ENCODE measurements at regions not wholly inside any gene's neighbourhood (a gene's known extent, or its start where the extent isn't known, plus 50 kb on each side); places are given as distances from the start of the nearest gene placed in this dataset.

- no peaks in the 10 kb centered on the region for H3K9me3 Mint-ChIP-seq
- H3K36me3 Mint-ChIP-seq = no peaks in the 10 kb centered on the region
- H3K27me3 Mint-ChIP-seq = peaks cover 0 to 5% of the 10 kb centered on the region in 2 donors
- ATAC-seq = no peak
- no peak overlapping the region for H3K4me3 Mint-ChIP-seq
- no peak for DNase-seq (ENCODE audit: low spot score)
- H3K4me1 Mint-ChIP-seq (ENCODE audit: low read depth in 2 of 2) = no peaks in the 10 kb centered on the region
- no peak overlapping the region for H3K27ac Mint-ChIP-seq
Measured at GRCh38 chr3:10574101-10574620, 68.8 kb upstream of the ATP2B2 start.

- ATAC-seq (no peak), DNase-seq (ENCODE audit: low spot score) (no peak)
- Mint-ChIP-seq H3K9me3 (no peaks in the 10 kb centered on the region), H3K27me3 (peaks cover 0 to 5% of the 10 kb centered on the region in 2 donors), H3K4me1 (ENCODE audit: low read depth in 2 of 2) (no peaks in the 10 kb centered on the region), H3K36me3 (no peaks in the 10 kb centered on the region), H3K27ac (no peak overlapping the region), H3K4me3 (no peak overlapping the region)
Measured at GRCh38 chr3:10575601-10576160, 70.3 kb upstream of the ATP2B2 start.

- H3K4me3 Mint-ChIP-seq = no peak overlapping the region
- H3K27me3 Mint-ChIP-seq = peaks cover 11 to 16% of the 10 kb centered on the region in 2 donors
- no peaks in the 10 kb centered on the region for H3K9me3 Mint-ChIP-seq
- H3K27ac Mint-ChIP-seq = no peak overlapping the region
- no peaks in the 10 kb centered on the region for H3K36me3 Mint-ChIP-seq
- ATAC-seq (no peak), DNase-seq (ENCODE audit: low spot score) (no peak)
- no peaks in the 10 kb centered on the region for H3K4me1 Mint-ChIP-seq (ENCODE audit: low read depth in 2 of 2)
Measured at GRCh38 chr3:10577486-10577885, 72.1 kb upstream of the ATP2B2 start.

- H3K27me3 Mint-ChIP-seq = peaks cover 13 to 34% of the 10 kb centered on the region in 2 donors
- ATAC-seq (no peak), DNase-seq (ENCODE audit: low spot score) (no peak)
- no peak overlapping the region for H3K27ac Mint-ChIP-seq
- H3K4me1 Mint-ChIP-seq (ENCODE audit: low read depth in 2 of 2) = no peaks in the 10 kb centered on the region
- H3K36me3 Mint-ChIP-seq = no peaks in the 10 kb centered on the region
- no peak overlapping the region for H3K4me3 Mint-ChIP-seq
- H3K9me3 Mint-ChIP-seq = no peaks in the 10 kb centered on the region
Measured at GRCh38 chr3:10580426-10580825, 75.0 kb upstream of the ATP2B2 start.

- ATAC-seq = no peak
Measured at GRCh38 chr3:10581251-10581650, 75.9 kb upstream of the ATP2B2 start.

GRCh38 chr3:10581716-10582115 lies 76.3 kb upstream of the ATP2B2 start:
- no peaks in the 10 kb centered on the region for H3K36me3 Mint-ChIP-seq
- no peaks in the 10 kb centered on the region for H3K4me1 Mint-ChIP-seq (ENCODE audit: low read depth in 2 of 2)
- H3K27ac Mint-ChIP-seq = no peak overlapping the region
- H3K4me3 Mint-ChIP-seq = no peak overlapping the region
- H3K27me3 Mint-ChIP-seq = peaks cover 19 to 43% of the 10 kb centered on the region in 2 donors
- no peak for ATAC-seq
- DNase-seq (ENCODE audit: low spot score) = no peak
- no peaks in the 10 kb centered on the region for H3K9me3 Mint-ChIP-seq

More at GRCh38 chr3:10581251-10581650, 75.9 kb upstream of the ATP2B2 start:
- Mint-ChIP-seq H3K9me3 (no peaks in the 10 kb centered on the region), H3K4me3 (no peak overlapping the region), H3K27ac (no peak overlapping the region), H3K36me3 (no peaks in the 10 kb centered on the region), H3K27me3 (peaks cover 18 to 43% of the 10 kb centered on the region in 2 donors), H3K4me1 (ENCODE audit: low read depth in 2 of 2) (no peaks in the 10 kb centered on the region)
- no peak for DNase-seq (ENCODE audit: low spot score)

GRCh38 chr3:10582733-10583132 lies 77.3 kb upstream of the ATP2B2 start:
- Mint-ChIP-seq H3K4me1 (ENCODE audit: low read depth in 2 of 2) (no peaks in the 10 kb centered on the region), H3K36me3 (no peaks in the 10 kb centered on the region), H3K4me3 (no peak overlapping the region), H3K27ac (no peak overlapping the region), H3K27me3 (peaks cover 20 to 43% of the 10 kb centered on the region in 2 donors), H3K9me3 (no peaks in the 10 kb centered on the region)
- no peak for DNase-seq (ENCODE audit: low spot score)
- peak in 1 of 2 donors; percentile 16 for ATAC-seq

- Mint-ChIP-seq H3K36me3 (no peaks in the 10 kb centered on the region), H3K27ac (no peak overlapping the region), H3K9me3 (no peaks in the 10 kb centered on the region), H3K27me3 (peaks cover 20 to 49% of the 10 kb centered on the region in 2 donors), H3K4me1 (ENCODE audit: low read depth in 2 of 2) (no peaks in the 10 kb centered on the region), H3K4me3 (no peak overlapping the region)
- no peak for DNase-seq (ENCODE audit: low spot score)
- no peak for ATAC-seq
Measured at GRCh38 chr3:10583798-10584708, 78.7 kb upstream of the ATP2B2 start.

- Mint-ChIP-seq H3K27ac (no peak overlapping the region), H3K9me3 (no peaks in the 10 kb centered on the region), H3K4me3 (no peak overlapping the region), H3K27me3 (peaks cover 20 to 48% of the 10 kb centered on the region in 2 donors), H3K36me3 (no peaks in the 10 kb centered on the region), H3K4me1 (ENCODE audit: low read depth in 2 of 2) (no peaks in the 10 kb centered on the region)
- ATAC-seq (no peak), DNase-seq (ENCODE audit: low spot score) (no peak)
Measured at GRCh38 chr3:10585945-10586344, 80.6 kb upstream of the ATP2B2 start.

GRCh38 chr3:10594915-10595314 lies 89.5 kb upstream of the ATP2B2 start:
- H3K9me3 Mint-ChIP-seq = no peaks in the 10 kb centered on the region
- H3K4me1 Mint-ChIP-seq (ENCODE audit: low read depth in 2 of 2) = no peaks in the 10 kb centered on the region
- H3K27ac Mint-ChIP-seq = no peak overlapping the region
- ATAC-seq (peak; percentile 67 to 79), DNase-seq (ENCODE audit: low spot score) (no peak)
- peaks cover 14 to 38% of the 10 kb centered on the region in 2 donors for H3K27me3 Mint-ChIP-seq
- H3K36me3 Mint-ChIP-seq = no peaks in the 10 kb centered on the region
- H3K4me3 Mint-ChIP-seq = no peak overlapping the region

- no peak overlapping the region for H3K4me3 Mint-ChIP-seq
- H3K36me3 Mint-ChIP-seq = no peaks in the 10 kb centered on the region
- no peak overlapping the region for H3K27ac Mint-ChIP-seq
- ATAC-seq = peak in 1 of 2 donors; percentile 17
- no peaks in the 10 kb centered on the region for H3K4me1 Mint-ChIP-seq (ENCODE audit: low read depth in 2 of 2)
- peaks cover 7 to 28% of the 10 kb centered on the region in 2 donors for H3K27me3 Mint-ChIP-seq
- DNase-seq (ENCODE audit: low spot score) = no peak
- H3K9me3 Mint-ChIP-seq = no peaks in the 10 kb centered on the region
Measured at GRCh38 chr3:10596746-10597448, 91.5 kb upstream of the ATP2B2 start.

GRCh38 chr3:10597733-10598132 lies 92.3 kb upstream of the ATP2B2 start:
- no peak overlapping the region for H3K27ac Mint-ChIP-seq
- DNase-seq (ENCODE audit: low spot score) (no peak), ATAC-seq (no peak)
- no peaks in the 10 kb centered on the region for H3K4me1 Mint-ChIP-seq (ENCODE audit: low read depth in 2 of 2)
- no peaks in the 10 kb centered on the region for H3K36me3 Mint-ChIP-seq
- H3K27me3 Mint-ChIP-seq = peaks cover 7 to 28% of the 10 kb centered on the region in 2 donors
- H3K9me3 Mint-ChIP-seq = no peaks in the 10 kb centered on the region
- H3K4me3 Mint-ChIP-seq = no peak overlapping the region

- no peaks in the 10 kb centered on the region for H3K4me1 Mint-ChIP-seq (ENCODE audit: low read depth in 2 of 2)
- peaks cover 8 to 28% of the 10 kb centered on the region in 2 donors for H3K27me3 Mint-ChIP-seq
- no peaks in the 10 kb centered on the region for H3K9me3 Mint-ChIP-seq
- no peaks in the 10 kb centered on the region for H3K36me3 Mint-ChIP-seq
- DNase-seq (ENCODE audit: low spot score) (no peak), ATAC-seq (no peak)
- no peak overlapping the region for H3K27ac Mint-ChIP-seq
- H3K4me3 Mint-ChIP-seq = no peak overlapping the region
Measured at GRCh38 chr3:10599017-10599416, 93.6 kb upstream of the ATP2B2 start.

- H3K4me1 Mint-ChIP-seq (ENCODE audit: low read depth in 2 of 2) = no peaks in the 10 kb centered on the region
- H3K36me3 Mint-ChIP-seq = no peaks in the 10 kb centered on the region
- no peak overlapping the region for H3K4me3 Mint-ChIP-seq
Measured at GRCh38 chr3:10599444-10599843, 94.1 kb upstream of the ATP2B2 start.

More at GRCh38 chr3:10599444-10599843, 94.1 kb upstream of the ATP2B2 start:
- Mint-ChIP-seq H3K27me3 (peaks cover 12 to 33% of the 10 kb centered on the region in 2 donors), H3K27ac (no peak overlapping the region), H3K9me3 (no peaks in the 10 kb centered on the region)
- no peak for DNase-seq (ENCODE audit: low spot score)
- ATAC-seq = no peak

All from natural killer cell treated with Interleukin-12 subunit alpha and Interleukin-12 subunit beta and Interleukin-15 and Interleukin-18, amount 100 ng/mL, for 72 hours (primary cell).